Spleen (tissue), 11 donors: ENCODE measurements at regions not wholly inside any gene's neighbourhood (a gene's known extent, or its start where the extent isn't known, plus 50 kb on each side); places are given as distances from the start of the nearest gene placed in this dataset.
"Not testable (repeated sequence)": the region's sequence is repeated elsewhere in the genome, so short reads cannot be mapped to it uniquely, and the experiment has no call there.

Source experiments
- DNase-seq: peaks from one replicate; pipeline ENCODE4 v3.0.0-alpha.2; 2020
- H3K27ac ChIP-seq, 8 donors: fragments of 200-600 bp; sonication (generic) in 7 of 8; 1 replicate in 4 of 8; 2 replicates in 4 of 8; pipeline versions ENCODE4 v1.5.0 to v1.8.0; 2016 to 2021; ENCODE audit warnings: inconsistent platforms in 4 of 8, mild to moderate bottlenecking in 4 of 8, moderate library complexity in 1 of 8
- H3K27me3 ChIP-seq, 7 donors: fragments of 200-600 bp; sonication (generic) in 6 of 7; replicated peaks in 1 of 7; 1 replicate in 4 of 7; 2 replicates in 3 of 7; pipeline versions ENCODE4 v1.5.0 to v1.8.0; 2016 to 2021; ENCODE audit warnings: inconsistent platforms in 3 of 7, mild to moderate bottlenecking in 1 of 7
- H3K36me3 ChIP-seq, 6 donors: fragments of 200-600 bp; sonication (generic) in 5 of 6; 1 replicate in 4 of 6; 2 replicates in 2 of 6; pipeline versions ENCODE4 v1.5.0 to v1.8.0; 2016 to 2021; ENCODE audit warnings: inconsistent platforms in 2 of 6
- H3K4me1 ChIP-seq, 6 donors: fragments of 200-600 bp; sonication (generic) in 5 of 6; 1 replicate in 3 of 6; 2 replicates in 3 of 6; pipeline versions ENCODE4 v1.5.0 to v1.8.0; 2016 to 2021; ENCODE audit warnings: inconsistent platforms in 3 of 6
- H3K4me3 ChIP-seq, 8 donors: fragments of 200-600 bp; sonication (generic) in 7 of 8; 1 replicate in 4 of 8; 2 replicates in 4 of 8; pipeline versions ENCODE4 v1.5.0 to v1.8.0; 2016 to 2021; ENCODE audit warnings: inconsistent platforms in 4 of 8, mild to moderate bottlenecking in 4 of 8, moderate library complexity in 2 of 8
- H3K9me3 ChIP-seq, 8 donors: fragments of 200-600 bp; sonication (generic) in 7 of 8; 1 replicate in 4 of 8; 2 replicates in 4 of 8; pipeline versions ENCODE4 v1.5.0 to v1.8.0; 2016 to 2021; ENCODE audit warnings: inconsistent platforms in 4 of 8
- CTCF ChIP-seq, 11 experiments: fragments of 200-600 bp in 7 of 11; fragments of 450-650 bp in 4 of 11; sonication (generic) in 4 of 11; IDR thresholded peaks in 8 of 11; conservative IDR thresholded peaks in 3 of 11; 1 replicate in 7 of 11; 2 replicates in 4 of 11; pipeline versions ENCODE4 v1.4.0 to v1.8.0; 2016 to 2021; ENCODE audit warnings: antibody characterized with exemption in 11 of 11, inconsistent platforms in 4 of 11, mild to moderate bottlenecking in 1 of 11
- POLR2A ChIP-seq, 3 donors: fragments of 450-650 bp; IDR thresholded peaks; one replicate each; pipeline ENCODE4 v1.5.1; 2017; ENCODE audit warnings: antibody characterized with exemption in 3 of 3, mild to moderate bottlenecking in 1 of 3
- POLR2AphosphoS5 ChIP-seq, 3 donors: sonication (generic); formaldehyde crosslinking; IDR thresholded peaks; one replicate each; pipeline ENCODE4 v1.5.1; 2017; ENCODE audit warnings: antibody characterized with exemption in 3 of 3
- WGBS, 5 donors: extraction: QIAGEN DNeasy Blood & Tissue Kit in 3 of 5; methylation state at CpG; one replicate each; pipeline versions ENCODE4 v1.1.5 to v1.1.7; 2013 to 2018; 5-methylcytosine and 5-hydroxymethylcytosine counted together
- intact Hi-C: fragments of 100-400 bp; cut with DNase I; formaldehyde crosslinking; loops from one replicate; pipeline ENCODE4 v1.15.0; 2023; ENCODE audit warnings: low total_unique reads
- small RNA-seq, 4 donors: library from RNA; depleted of rRNA; stranded (forward); fragments of <200 nt; gene quantifications; one replicate each; pipeline ENCODE3, GENCODE V24; 2016
- donor health status: healthy with polysubstance abuse.
- donor health status: DM: no; HTN: no; CAD: no; lungs with moderate emphysema.
- donor health status: DM: no; HTN: no; CAD: no.
- donor health status: Bipolar disorder and iron deficiency.
- donor health status: healthy.
- donor health status: DM: no; HTN: no; CAD: no.
- donor health status: DM: yes; HTN: yes; CAD: no.

DNA sequence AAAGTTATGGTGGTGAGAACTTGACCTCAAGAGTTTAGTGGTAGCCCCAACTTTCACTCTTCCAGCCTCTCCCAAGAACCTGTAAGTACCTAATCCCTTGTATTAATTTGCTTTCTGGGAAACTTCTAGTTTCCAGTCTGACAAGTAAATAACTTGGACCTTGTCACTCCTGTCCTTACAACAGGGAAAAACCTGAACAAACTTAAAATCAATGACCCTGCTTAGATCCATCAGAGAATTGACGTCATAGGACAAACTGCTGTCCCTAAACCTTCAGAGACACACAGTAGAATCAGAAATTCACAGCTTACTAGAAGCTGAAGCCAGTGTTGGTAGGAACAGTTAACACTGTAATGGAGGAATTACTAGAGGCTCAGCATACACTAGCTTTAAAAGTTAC, 60.0 kb upstream of the DCLK2 start:
- no peaks in the 10 kb centered on the region for H3K27me3 ChIP-seq
- no peaks in the 10 kb centered on the region for H3K36me3 ChIP-seq
- TF ChIP-seq POLR2AphosphoS5 (IDR thresholded peaks at IDR 0.05) (no peak), CTCF (IDR thresholded peaks at IDR 0.05 in 8 of 11, conservative IDR thresholded peaks at IDR 0.05 in 3 of 11) (no peak), POLR2A (IDR thresholded peaks at IDR 0.05) (no peak)
- H3K4me1 ChIP-seq, result no peaks in the 10 kb centered on the region
- peaks cover 0 to 6% (median 0%) of the 10 kb centered on the region in 8 donors for H3K9me3 ChIP-seq
- intact Hi-C loops, result loop anchor here (10.0 kb wide), 1 partner anchor 217 kb away; no protein-coding TSS in a partner anchor
- H3K4me3 ChIP-seq, result no peak overlapping the region
- DNase-seq, result no peak
- H3K27ac ChIP-seq, result no peak overlapping the region
- 82 to 97% (median 92%) methylated on average over 1 of the region's 1 CpG for WGBS, 5 donors

DNA sequence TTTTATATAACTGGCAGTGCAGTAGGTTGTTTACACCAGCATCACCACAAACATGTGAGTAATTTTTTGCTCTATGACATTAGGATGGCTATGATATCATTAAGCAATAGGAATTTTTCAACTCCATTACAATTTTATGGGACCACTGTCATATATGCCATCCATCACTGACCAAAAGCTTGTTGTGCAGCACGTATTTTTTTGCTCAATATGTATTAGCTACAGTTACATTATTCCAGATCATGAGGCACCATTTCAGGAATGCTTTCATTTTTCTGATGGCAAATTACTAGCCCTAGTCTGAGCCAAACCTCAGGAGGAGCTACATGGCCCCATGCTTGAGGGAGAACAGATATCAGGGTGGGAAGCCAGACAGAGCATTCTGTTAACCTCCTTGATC, 56.8 kb upstream of the DCLK2 start:
- WGBS, 5 donors, result 80 to 94% (median 90%) methylated on average over 1 of the region's 1 CpG
- intact Hi-C loops, result no loop called here
- TF ChIP-seq CTCF (IDR thresholded peaks at IDR 0.05 in 8 of 11, conservative IDR thresholded peaks at IDR 0.05 in 3 of 11), result no peak
- no peak for TF ChIP-seq POLR2A (IDR thresholded peaks at IDR 0.05)
- no peak for TF ChIP-seq POLR2AphosphoS5 (IDR thresholded peaks at IDR 0.05)
- H3K4me3 ChIP-seq, result no peak overlapping the region
- peaks cover 0 to 20% (median 8%) of the 10 kb centered on the region in 8 donors for H3K9me3 ChIP-seq
- DNase-seq, result no peak
- H3K27me3 ChIP-seq, result no peaks in the 10 kb centered on the region
- no peaks in the 10 kb centered on the region for H3K36me3 ChIP-seq
- no peaks in the 10 kb centered on the region for H3K4me1 ChIP-seq
- H3K27ac ChIP-seq, result no peak overlapping the region

GRCh38 chr4:150023489-150023888, 54.8 kb upstream of the DCLK2 start:
- DNase-seq, result no peak
- TF ChIP-seq POLR2AphosphoS5 (IDR thresholded peaks at IDR 0.05) (no peak), CTCF (IDR thresholded peaks at IDR 0.05 in 8 of 11, conservative IDR thresholded peaks at IDR 0.05 in 3 of 11) (no peak), POLR2A (IDR thresholded peaks at IDR 0.05) (no peak)
- Histone ChIP-seq H3K9me3 (peaks cover 3 to 35% (median 23%) of the 10 kb centered on the region in 8 donors), H3K27ac (no peak overlapping the region), H3K36me3 (no peaks in the 10 kb centered on the region), H3K27me3 (no peaks in the 10 kb centered on the region), H3K4me3 (no peak overlapping the region), H3K4me1 (no peaks in the 10 kb centered on the region)
- intact Hi-C loops, result no loop called here
- 79 to 89% (median 82%) methylated on average over 2 of the region's 2 CpGs for WGBS, 5 donors

GRCh38 chr4:150026987-150027386, 51.3 kb upstream of the DCLK2 start:
- H3K4me3 ChIP-seq, DNase-seq, H3K27ac ChIP-seq, H3K27me3 ChIP-seq, H3K36me3 ChIP-seq, intact Hi-C loops, H3K4me1 ChIP-seq: not testable (repeated sequence)
- H3K9me3 ChIP-seq, result peaks cover 3 to 29% (median 23%) of the 10 kb centered on the region in 8 donors

Small RNA genes lying in the stretch of these regions (small RNA-seq; reads per million reads assigned to genes)
- gene RNA5SP167 (0 reads per million in 4 donors), gene RNU6-1230P (0 reads per million in 4 donors)
